Large intestine (tissue), 3 donors: ENCODE measurements at regions not wholly inside any gene's neighbourhood (a gene's known extent, or its start where the extent isn't known, plus 50 kb on each side); places are given as distances from the start of the nearest gene placed in this dataset.

ENCODE experiments used
- DNase-seq, 2 donors: peaks; one replicate each; pipeline versions ENCODE4 v3.0.0 to v3.0.0-alpha.2; 2013
- H3K27ac ChIP-seq: one replicate; pipeline ENCODE4 v1.5.1; 2013; ENCODE audit warnings: low read length
- H3K27me3 ChIP-seq: 2 replicates; pipeline ENCODE4 v1.6.1; 2013; ENCODE audit warnings: low read length; ENCODE audit not compliant: control insufficient read depth, insufficient read depth
- H3K36me3 ChIP-seq: 2 replicates; pipeline ENCODE4 v1.6.1; 2013; ENCODE audit warnings: low read length; ENCODE audit not compliant: control insufficient read depth, insufficient read depth
- H3K4me1 ChIP-seq: one replicate; pipeline ENCODE4 v1.6.1; 2013; ENCODE audit warnings: low read length; ENCODE audit not compliant: control insufficient read depth, insufficient read depth
- H3K4me3 ChIP-seq: one replicate; pipeline ENCODE4 v1.5.1; 2013; ENCODE audit warnings: low read length
- H3K9me3 ChIP-seq: one replicate; pipeline ENCODE4 v1.6.1; 2013; ENCODE audit warnings: mild to moderate bottlenecking, low read depth, low read length, moderate library complexity; ENCODE audit not compliant: control insufficient read depth
- WGBS: methylation state at CpG from one replicate; pipeline ENCODE4 v1.1.5; 2013; ENCODE audit warnings: low lambda C conversion rate; ENCODE audit not compliant: insufficient coverage; 5-methylcytosine and 5-hydroxymethylcytosine counted together

DNA sequence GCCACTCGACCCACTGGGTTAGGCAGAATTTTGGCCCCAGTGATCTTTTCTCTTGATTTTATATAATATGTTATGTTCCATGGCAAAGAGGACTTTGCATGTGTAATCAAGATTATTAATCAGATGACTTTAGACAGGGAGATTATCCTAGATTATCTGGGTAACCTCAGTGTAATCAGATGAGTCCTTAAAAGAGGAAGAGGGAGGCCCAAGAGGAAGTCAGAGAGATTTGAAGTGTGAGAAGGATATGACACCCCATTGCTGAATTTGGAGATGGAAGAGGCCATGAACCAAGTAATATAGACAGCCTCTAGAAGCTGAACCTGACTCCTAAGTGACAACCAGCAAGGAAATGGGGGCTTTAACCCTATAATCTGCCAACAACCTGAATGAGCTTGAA lies 117.1 kb upstream of the CSF3R start:
- H3K4me1 ChIP-seq = no peaks in the 10 kb centered on the region
- no peaks in the 10 kb centered on the region for H3K36me3 ChIP-seq
- no peak for DNase-seq
- no peak overlapping the region for H3K4me3 ChIP-seq
- H3K27me3 ChIP-seq = peaks cover 4% of the 10 kb centered on the region
- WGBS = no CpG with 5 or more reads among the region's 1 CpG
- no peak overlapping the region for H3K27ac ChIP-seq
- H3K9me3 ChIP-seq = no peaks in the 10 kb centered on the region

DNA sequence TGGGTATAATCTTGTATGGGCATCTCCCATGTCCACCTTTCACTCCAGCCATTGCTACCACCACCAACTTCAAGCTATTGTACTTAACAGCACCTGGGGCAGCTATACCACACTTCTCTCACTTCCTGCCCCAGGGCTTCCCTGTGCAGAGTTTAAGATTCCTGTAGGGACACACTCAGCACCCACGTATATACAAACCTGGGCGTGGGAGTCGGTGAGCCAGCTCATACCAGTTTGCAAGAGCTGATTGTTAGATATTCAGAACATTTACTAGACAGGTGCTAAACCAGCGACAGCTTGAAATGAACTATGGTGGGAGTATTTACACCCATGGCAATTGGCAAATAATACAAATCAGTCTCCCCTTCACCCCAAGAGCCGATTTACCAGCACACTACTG lies 114.8 kb upstream of the CSF3R start:
- Histone ChIP-seq H3K4me3 (no peak overlapping the region), H3K4me1 (no peaks in the 10 kb centered on the region), H3K9me3 (no peaks in the 10 kb centered on the region), H3K36me3 (no peaks in the 10 kb centered on the region), H3K27ac (no peak overlapping the region), H3K27me3 (peaks cover 5% of the 10 kb centered on the region)
- WGBS = no CpG with 5 or more reads among the region's 5 CpGs
- no peak for DNase-seq

DNA sequence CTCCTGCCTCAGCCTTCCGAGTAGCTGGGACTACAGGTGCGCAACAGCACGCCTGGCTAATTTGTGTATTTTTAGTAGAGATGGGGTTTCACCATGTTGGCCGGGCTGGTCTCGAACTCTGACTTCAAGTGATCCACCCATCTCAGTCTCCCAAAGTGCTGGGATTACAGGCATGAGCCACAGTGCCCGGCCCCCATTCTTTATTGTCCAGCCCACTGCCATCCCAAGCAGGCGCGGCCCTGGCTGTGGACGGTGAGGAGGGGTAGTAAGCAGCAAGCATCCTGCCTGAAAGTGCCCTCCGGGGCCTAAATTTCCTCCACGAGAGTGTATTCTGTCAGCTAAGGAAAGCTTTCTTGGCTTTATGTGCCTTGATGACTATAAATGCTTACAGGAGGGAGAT lies 113.2 kb upstream of the CSF3R start:
- WGBS = no CpG with 5 or more reads among the region's 11 CpGs
- no peaks in the 10 kb centered on the region for H3K4me1 ChIP-seq
- no peak for DNase-seq
- H3K27me3 ChIP-seq = peaks cover 9% of the 10 kb centered on the region
- H3K36me3 ChIP-seq = no peaks in the 10 kb centered on the region
- no peaks in the 10 kb centered on the region for H3K9me3 ChIP-seq
- H3K27ac ChIP-seq = no peak overlapping the region
- H3K4me3 ChIP-seq = no peak overlapping the region

GRCh38 chr1:36595349-36595748 lies 112.6 kb upstream of the CSF3R start:
- Histone ChIP-seq H3K9me3 (no peaks in the 10 kb centered on the region), H3K27me3 (peaks cover 10% of the 10 kb centered on the region), H3K27ac (no peak overlapping the region), H3K4me1 (no peaks in the 10 kb centered on the region), H3K4me3 (no peak overlapping the region), H3K36me3 (no peaks in the 10 kb centered on the region)
- DNase-seq = no peak
- WGBS = no CpG with 5 or more reads among the region's 11 CpGs

- 57% methylated on average over 1 of the region's 7 CpGs for WGBS
- Histone ChIP-seq H3K4me1 (no peaks in the 10 kb centered on the region), H3K4me3 (no peak overlapping the region), H3K27me3 (peaks cover 19% of the 10 kb centered on the region), H3K36me3 (no peaks in the 10 kb centered on the region), H3K27ac (no peak overlapping the region), H3K9me3 (no peaks in the 10 kb centered on the region)
- DNase-seq = no peak
Measured at GRCh38 chr1:36594023-36594422, 111.3 kb upstream of the CSF3R start.

GRCh38 chr1:36591278-36591677 lies 108.6 kb upstream of the CSF3R start:
- Histone ChIP-seq H3K27me3 (peaks cover 46% of the 10 kb centered on the region), H3K9me3 (no peaks in the 10 kb centered on the region), H3K4me3 (no peak overlapping the region), H3K4me1 (no peaks in the 10 kb centered on the region), H3K36me3 (no peaks in the 10 kb centered on the region), H3K27ac (no peak overlapping the region)
- WGBS = no CpG with 5 or more reads among the region's 7 CpGs
- no peak for DNase-seq

DNA sequence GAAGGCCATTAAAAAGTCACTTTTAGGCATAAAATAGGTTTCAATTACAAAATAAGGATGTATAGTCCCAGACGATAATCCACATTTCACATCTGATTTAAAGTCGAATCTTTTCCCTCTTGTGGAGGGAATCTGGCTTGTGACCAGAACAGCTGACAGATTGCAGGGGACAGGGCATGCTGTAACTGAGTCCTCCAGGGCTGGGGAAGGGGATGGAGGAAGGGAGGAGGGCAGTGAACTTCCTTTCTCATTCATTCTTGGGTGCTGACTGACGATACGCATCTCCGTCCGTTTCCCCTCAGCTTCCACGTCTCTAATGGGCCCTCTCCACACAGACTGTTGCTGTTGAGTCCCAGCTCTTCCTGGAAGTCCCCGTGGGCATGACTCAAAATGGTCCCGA lies 108.1 kb upstream of the CSF3R start:
- WGBS = no CpG with 5 or more reads among the region's 9 CpGs

DNA sequence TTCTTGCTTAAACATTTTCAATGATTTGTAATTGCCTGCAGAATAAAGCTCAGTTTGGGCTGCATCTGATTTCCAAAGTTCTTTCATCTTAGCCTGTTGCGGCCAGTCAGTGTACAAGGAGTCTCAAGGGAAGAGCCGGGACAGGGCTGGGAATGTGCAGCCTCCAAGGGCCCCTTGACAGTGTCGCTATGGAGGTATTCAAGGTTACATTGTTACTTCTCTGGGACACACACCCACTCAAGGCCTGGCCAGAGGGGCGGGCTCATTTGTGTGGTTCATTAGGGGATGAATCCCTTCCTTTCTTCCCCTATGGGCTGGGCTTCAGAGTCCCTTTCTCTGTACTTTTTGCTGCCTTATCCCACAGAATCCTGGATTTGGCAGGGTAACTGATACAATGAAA lies 107.6 kb upstream of the CSF3R start:
- no peaks in the 10 kb centered on the region for H3K9me3 ChIP-seq
- H3K36me3 ChIP-seq = no peaks in the 10 kb centered on the region
- H3K4me3 ChIP-seq = no peak overlapping the region
- DNase-seq = no peak
- no CpG with 5 or more reads among the region's 4 CpGs for WGBS
- H3K27ac ChIP-seq = no peak overlapping the region
- H3K27me3 ChIP-seq = peaks cover 52% of the 10 kb centered on the region
- H3K4me1 ChIP-seq = no peaks in the 10 kb centered on the region

More for the DNA sequence above, 108.1 kb upstream of the CSF3R start:
- H3K27me3 ChIP-seq = peaks cover 51% of the 10 kb centered on the region
- no peak overlapping the region for H3K27ac ChIP-seq
- H3K9me3 ChIP-seq = no peaks in the 10 kb centered on the region
- no peaks in the 10 kb centered on the region for H3K36me3 ChIP-seq
- no peak overlapping the region for H3K4me3 ChIP-seq
- DNase-seq = no peak
- no peaks in the 10 kb centered on the region for H3K4me1 ChIP-seq

GRCh38 chr1:36588972-36589371 lies 106.3 kb upstream of the CSF3R start:
- 33% methylated on average over 3 of the region's 8 CpGs for WGBS
- Histone ChIP-seq H3K36me3 (no peaks in the 10 kb centered on the region), H3K4me1 (no peaks in the 10 kb centered on the region), H3K4me3 (no peak overlapping the region), H3K27me3 (peaks cover 58% of the 10 kb centered on the region), H3K27ac (no peak overlapping the region), H3K9me3 (no peaks in the 10 kb centered on the region)
- DNase-seq = no peak

- no CpG with 5 or more reads among the region's 24 CpGs for WGBS
- no peak overlapping the region for H3K27ac ChIP-seq
- H3K36me3 ChIP-seq = no peaks in the 10 kb centered on the region
- no peak for DNase-seq
- no peaks in the 10 kb centered on the region for H3K4me1 ChIP-seq
- peaks cover 62% of the 10 kb centered on the region for H3K27me3 ChIP-seq
- H3K9me3 ChIP-seq = no peaks in the 10 kb centered on the region
- H3K4me3 ChIP-seq = no peak overlapping the region
Measured at GRCh38 chr1:36585569-36586548, 103.1 kb upstream of the CSF3R start.
